ENCODE measurements at regions not wholly inside any gene's neighbourhood (a gene's known extent, or its start where the extent isn't known, plus 50 kb on each side); places are given as distances from the start of the nearest gene placed in this dataset.

DNA sequence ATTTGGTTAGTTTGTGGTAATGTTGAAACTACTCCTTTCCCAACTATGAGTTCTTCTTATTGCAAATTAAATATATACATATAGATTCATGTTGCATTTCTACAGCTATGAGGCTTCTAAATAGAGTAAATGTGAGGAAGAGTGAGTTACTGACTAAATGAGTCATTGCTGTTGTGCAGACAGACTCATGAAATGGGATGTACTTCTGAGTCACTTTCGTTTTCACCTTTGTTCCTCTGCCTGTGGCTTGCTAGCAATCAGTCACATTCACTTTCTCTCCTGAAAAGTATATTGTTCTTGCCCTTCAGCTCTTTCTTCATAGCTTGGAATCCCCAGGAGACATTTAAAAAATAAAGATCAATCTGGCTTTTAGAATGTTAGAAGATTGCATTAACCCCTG, 295.5 kb upstream of the SMC2 start:
- TF ChIP-seq CTCF (IDR thresholded peaks at IDR 0.05) (no peak), POLR2A (IDR thresholded peaks at IDR 0.05) (no peak)

All from adrenal gland (tissue), 5 donors.